Activated CD8-positive, alpha-beta T cell treated with anti-CD3 and anti-CD28 coated beads for 36 hours (primary cell): ENCODE measurements at regions not wholly inside any gene's neighbourhood (a gene's known extent, or its start where the extent isn't known, plus 50 kb on each side); places are given as distances from the start of the nearest gene placed in this dataset.

ENCODE experiments used
- ATAC-seq: fragments of 200-7000 bp; cut with Tn5 transposase; one replicate; pipeline ENCODE4 v1.10.0; 2021; ENCODE audit warnings: mild to moderate bottlenecking, moderate library complexity
- CTCF ChIA-PET: fragments of 350-600 bp; sonication (Branson Sonifier 250); formaldehyde crosslinking; loops from one replicate; lab custom pipeline; 2021; ENCODE audit warnings: antibody characterized with exemption; lab: Charles Lee
- POLR2A ChIA-PET: fragments of 350-600 bp; sonication (Branson Sonifier 250); formaldehyde crosslinking; loops from one replicate; lab custom pipeline; 2021; ENCODE audit warnings: antibody characterized with exemption; lab: Charles Lee
- DNase-seq: peaks from one replicate; pipeline ENCODE4 v3.0.0-alpha.2; 2020
- H3K27ac Mint-ChIP-seq: one replicate; pipeline ENCODE4 v1.8.0; 2021; ENCODE audit warnings: mild to moderate bottlenecking, mixed read lengths
- H3K27me3 Mint-ChIP-seq: one replicate; pipeline ENCODE4 v1.8.0; 2021; ENCODE audit warnings: mixed read lengths
- H3K36me3 Mint-ChIP-seq: one replicate; pipeline ENCODE4 v1.8.0; 2021; ENCODE audit warnings: low read depth, mixed read lengths
- H3K4me1 Mint-ChIP-seq: one replicate; pipeline ENCODE4 v1.8.0; 2021; ENCODE audit warnings: low read depth, mixed read lengths
- H3K4me3 Mint-ChIP-seq: one replicate; pipeline ENCODE4 v1.8.0; 2021; ENCODE audit warnings: mild to moderate bottlenecking, moderate library complexity, mixed read lengths
- H3K9me3 Mint-ChIP-seq: one replicate; pipeline ENCODE4 v1.8.0; 2021; ENCODE audit warnings: mixed read lengths
- CTCF ChIP-seq: fragments of 200-600 bp; IDR thresholded peaks from one replicate; pipeline ENCODE4 v1.8.0; 2022; ENCODE audit warnings: antibody characterized with exemption, mild to moderate bottlenecking
- intact Hi-C: fragments of 100-400 bp; cut with micrococcal nuclease; formaldehyde crosslinking; loops from one replicate; pipeline ENCODE4 v1.10.0; 2022

GRCh38 chr4:180840142-180840541 is 1403.1 kb upstream of the TENM3 start:
- no peak overlapping the region for H3K27ac Mint-ChIP-seq
- no peaks in the 10 kb centered on the region for H3K36me3 Mint-ChIP-seq
- H3K27me3 Mint-ChIP-seq: no peaks in the 10 kb centered on the region
- no peaks in the 10 kb centered on the region for H3K4me1 Mint-ChIP-seq
- CTCF ChIA-PET: no interaction called here
- POLR2A ChIA-PET: no interaction called here
- TF ChIP-seq CTCF: no peak
- H3K9me3 Mint-ChIP-seq: no peaks in the 10 kb centered on the region
- intact Hi-C loops: no loop called here
- no peak for DNase-seq
- no peak for ATAC-seq
- H3K4me3 Mint-ChIP-seq: no peak overlapping the region

GRCh38 chr4:180850318-180850940 is 1392.8 kb upstream of the TENM3 start:
- no peaks in the 10 kb centered on the region for H3K4me1 Mint-ChIP-seq
- H3K27ac Mint-ChIP-seq: no peak overlapping the region
- POLR2A ChIA-PET: no interaction called here
- peaks cover 2% of the 10 kb centered on the region for H3K9me3 Mint-ChIP-seq
- H3K4me3 Mint-ChIP-seq: no peak overlapping the region
- ATAC-seq (no peak), DNase-seq (no peak)
- TF ChIP-seq CTCF: no peak
- H3K27me3 Mint-ChIP-seq: no peaks in the 10 kb centered on the region
- intact Hi-C loops: no loop called here
- no peaks in the 10 kb centered on the region for H3K36me3 Mint-ChIP-seq
- CTCF ChIA-PET: no interaction called here

GRCh38 chr4:180852738-180853137 is 1390.5 kb upstream of the TENM3 start:
- DNase-seq (no peak), ATAC-seq (no peak)
- POLR2A ChIA-PET: no interaction called here
- intact Hi-C loops: no loop called here
- Mint-ChIP-seq H3K4me3 (no peak overlapping the region), H3K27me3 (no peaks in the 10 kb centered on the region), H3K9me3 (peaks cover 7% of the 10 kb centered on the region), H3K36me3 (no peaks in the 10 kb centered on the region), H3K4me1 (no peaks in the 10 kb centered on the region), H3K27ac (no peak overlapping the region)
- no peak for TF ChIP-seq CTCF
- CTCF ChIA-PET: no interaction called here

- H3K36me3 Mint-ChIP-seq: no peaks in the 10 kb centered on the region
- TF ChIP-seq CTCF: no peak
- CTCF ChIA-PET: no interaction called here
- intact Hi-C loops: no loop called here
- ATAC-seq: no peak
- no peak overlapping the region for H3K27ac Mint-ChIP-seq
- H3K4me3 Mint-ChIP-seq: no peak overlapping the region
- no peaks in the 10 kb centered on the region for H3K4me1 Mint-ChIP-seq
- H3K9me3 Mint-ChIP-seq: peaks cover 13% of the 10 kb centered on the region
- POLR2A ChIA-PET: no interaction called here
- DNase-seq: no peak
- no peaks in the 10 kb centered on the region for H3K27me3 Mint-ChIP-seq
Measured at GRCh38 chr4:180855184-180855583, 1388.0 kb upstream of the TENM3 start.

- no peak overlapping the region for H3K27ac Mint-ChIP-seq
- CTCF ChIA-PET: no interaction called here
Measured at GRCh38 chr4:180860089-180860720, 1383.0 kb upstream of the TENM3 start.

More at GRCh38 chr4:180860089-180860720, 1383.0 kb upstream of the TENM3 start:
- Mint-ChIP-seq H3K4me3 (no peak overlapping the region), H3K4me1 (no peaks in the 10 kb centered on the region), H3K9me3 (peaks cover 13% of the 10 kb centered on the region), H3K36me3 (no peaks in the 10 kb centered on the region), H3K27me3 (no peaks in the 10 kb centered on the region)
- DNase-seq (no peak), ATAC-seq (no peak)
- no peak for TF ChIP-seq CTCF
- intact Hi-C loops: no loop called here
- POLR2A ChIA-PET: no interaction called here
